ENCODE measurements at regions not wholly inside any gene's neighbourhood (a gene's known extent, or its start where the extent isn't known, plus 50 kb on each side); places are given as distances from the start of the nearest gene placed in this dataset.

DNA sequence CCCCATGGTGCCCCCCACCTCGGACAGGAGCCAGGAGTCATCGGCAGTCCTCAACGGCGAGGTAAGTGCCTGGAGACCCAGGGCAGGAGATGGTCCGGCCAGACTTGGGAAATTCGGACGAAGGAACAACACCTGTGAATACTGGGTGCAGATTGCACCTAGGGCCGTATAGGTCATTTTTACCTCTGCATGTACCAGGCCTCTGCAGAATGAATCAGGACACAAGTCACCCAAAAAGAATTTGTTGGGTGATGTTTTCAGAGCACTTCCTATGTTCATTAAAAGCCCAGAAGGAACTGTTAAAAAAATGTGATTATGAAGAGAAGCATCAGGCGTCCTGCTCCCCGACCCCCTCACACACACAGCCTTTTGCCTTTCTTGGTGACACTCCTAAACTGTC is 93.9 kb downstream of the C11orf91 start:
- no peak for TF ChIP-seq EZH2phosphoT487 (conservative IDR thresholded peaks at IDR 0.05; ENCODE audit: low read length)
- TF ChIP-seq, protein P1, sequence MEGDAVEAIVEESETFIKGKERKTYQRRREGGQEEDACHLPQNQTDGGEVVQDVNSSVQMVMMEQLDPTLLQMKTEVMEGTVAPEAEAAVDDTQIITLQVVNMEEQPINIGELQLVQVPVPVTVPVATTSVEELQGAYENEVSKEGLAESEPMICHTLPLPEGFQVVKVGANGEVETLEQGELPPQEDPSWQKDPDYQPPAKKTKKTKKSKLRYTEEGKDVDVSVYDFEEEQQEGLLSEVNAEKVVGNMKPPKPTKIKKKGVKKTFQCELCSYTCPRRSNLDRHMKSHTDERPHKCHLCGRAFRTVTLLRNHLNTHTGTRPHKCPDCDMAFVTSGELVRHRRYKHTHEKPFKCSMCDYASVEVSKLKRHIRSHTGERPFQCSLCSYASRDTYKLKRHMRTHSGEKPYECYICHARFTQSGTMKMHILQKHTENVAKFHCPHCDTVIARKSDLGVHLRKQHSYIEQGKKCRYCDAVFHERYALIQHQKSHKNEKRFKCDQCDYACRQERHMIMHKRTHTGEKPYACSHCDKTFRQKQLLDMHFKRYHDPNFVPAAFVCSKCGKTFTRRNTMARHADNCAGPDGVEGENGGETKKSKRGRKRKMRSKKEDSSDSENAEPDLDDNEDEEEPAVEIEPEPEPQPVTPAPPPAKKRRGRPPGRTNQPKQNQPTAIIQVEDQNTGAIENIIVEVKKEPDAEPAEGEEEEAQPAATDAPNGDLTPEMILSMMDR (IDR thresholded peaks at IDR 0.05; ENCODE audit: insufficient read depth, low read length, poor library complexity, severe bottlenecking): no peak
